NCI-H1417 treated with DMSO at 0.1 percent for 48 hours (cell line): ENCODE measurements at regions not wholly inside any gene's neighbourhood (a gene's known extent, or its start where the extent isn't known, plus 50 kb on each side); places are given as distances from the start of the nearest gene placed in this dataset.

Experiments used
- DNase-seq: peaks from one replicate; lab custom pipeline; 2025; lab: John Stamatoyannopoulos, UW

GRCh38 chr6:25066593-25066992 lies 130.8 kb upstream of the RIPOR2 start:
- no peak for DNase-seq

GRCh38 chr6:25068866-25069265 lies 133.1 kb upstream of the RIPOR2 start:
- no peak for DNase-seq

- no peak for DNase-seq
These were observed 135.0 kb upstream of the RIPOR2 start for GRCh38 chr6:25070547-25071366.

GRCh38 chr6:25078141-25078540 lies 142.4 kb upstream of the RIPOR2 start:
- DNase-seq = no peak

- no peak for DNase-seq
These were observed 148.2 kb upstream of the RIPOR2 start for GRCh38 chr6:25083784-25084507.

- no peak for DNase-seq
These were observed 148.7 kb upstream of the RIPOR2 start for GRCh38 chr6:25084508-25084833.

GRCh38 chr6:25085756-25086155 lies 150.0 kb upstream of the RIPOR2 start:
- DNase-seq = no peak

GRCh38 chr6:25086500-25087091 lies 150.8 kb upstream of the RIPOR2 start:
- no peak for DNase-seq

GRCh38 chr6:25088513-25088912 lies 152.8 kb upstream of the RIPOR2 start:
- no peak for DNase-seq

- no peak for DNase-seq
These were observed 153.7 kb upstream of the RIPOR2 start for GRCh38 chr6:25089442-25089841.

GRCh38 chr6:25094726-25095125 lies 159.0 kb upstream of the RIPOR2 start:
- DNase-seq = no peak

- DNase-seq = no peak
These were observed 164.5 kb upstream of the RIPOR2 start for GRCh38 chr6:25100288-25100687.

- no peak for DNase-seq
These were observed 167.8 kb upstream of the RIPOR2 start for GRCh38 chr6:25103603-25104002.

- no peak for DNase-seq
These were observed 169.5 kb upstream of the RIPOR2 start for GRCh38 chr6:25105070-25105925.

- no peak for DNase-seq
These were observed 171.5 kb upstream of the RIPOR2 start for GRCh38 chr6:25107218-25107617.

GRCh38 chr6:25111782-25112181 lies 167.4 kb upstream of the CARMIL1 start:
- no peak for DNase-seq

- DNase-seq = no peak
These were observed 166.8 kb upstream of the CARMIL1 start for GRCh38 chr6:25112322-25112773.

GRCh38 chr6:25113436-25113835 lies 165.7 kb upstream of the CARMIL1 start:
- no peak for DNase-seq

GRCh38 chr6:25118038-25118437 lies 161.1 kb upstream of the CARMIL1 start:
- no peak for DNase-seq

GRCh38 chr6:25121186-25121585 lies 158.0 kb upstream of the CARMIL1 start:
- DNase-seq = no peak

GRCh38 chr6:25122001-25122400 lies 157.2 kb upstream of the CARMIL1 start:
- DNase-seq = no peak

- peak; percentile 49 for DNase-seq
These were observed 156.4 kb upstream of the CARMIL1 start for GRCh38 chr6:25122622-25123237.
